H54 (cell line): ENCODE measurements at regions not wholly inside any gene's neighbourhood (a gene's known extent, or its start where the extent isn't known, plus 50 kb on each side); places are given as distances from the start of the nearest gene placed in this dataset.

Experiments used
- DNase-seq: peaks from one replicate; pipeline ENCODE4 v3.0.0; 2011; ENCODE audit warnings: low spot score, mixed read lengths; ENCODE audit not compliant: insufficient read length
- FAIRE-seq: peaks from 3 replicates; lab custom pipeline; 2011; peaks lifted over from hg19 to GRCh38; lab: Jason Lieb, UNC
- POLR2A ChIP-seq: IDR thresholded peaks from 2 replicates; pipeline ENCODE4 v1.6.1; 2011; ENCODE audit warnings: low read depth, mild to moderate bottlenecking, low read length

DNA sequence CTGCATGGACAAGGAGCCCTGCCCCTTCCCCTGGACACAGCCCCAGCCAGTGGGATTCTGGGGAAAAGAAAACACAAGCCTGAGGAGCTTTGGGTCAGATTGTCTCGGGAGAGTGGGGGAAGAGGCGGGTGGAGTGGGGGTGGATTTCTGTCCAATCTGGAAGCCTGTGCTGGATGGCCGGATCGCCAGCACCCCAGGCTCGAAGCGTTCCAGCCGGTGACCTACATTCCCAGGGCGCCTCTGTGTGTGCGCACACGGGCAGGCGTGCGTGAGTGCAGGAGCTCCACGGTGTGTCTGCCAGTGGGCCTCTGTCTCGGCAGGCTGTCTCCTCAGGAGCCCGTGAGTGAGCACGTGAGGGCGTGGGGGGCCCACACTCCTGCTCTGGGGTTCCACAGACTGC lies 74.3 kb upstream of the DAB2IP start:
- FAIRE-seq (no peak), DNase-seq (no peak)
- TF ChIP-seq POLR2A, result no peak

DNA sequence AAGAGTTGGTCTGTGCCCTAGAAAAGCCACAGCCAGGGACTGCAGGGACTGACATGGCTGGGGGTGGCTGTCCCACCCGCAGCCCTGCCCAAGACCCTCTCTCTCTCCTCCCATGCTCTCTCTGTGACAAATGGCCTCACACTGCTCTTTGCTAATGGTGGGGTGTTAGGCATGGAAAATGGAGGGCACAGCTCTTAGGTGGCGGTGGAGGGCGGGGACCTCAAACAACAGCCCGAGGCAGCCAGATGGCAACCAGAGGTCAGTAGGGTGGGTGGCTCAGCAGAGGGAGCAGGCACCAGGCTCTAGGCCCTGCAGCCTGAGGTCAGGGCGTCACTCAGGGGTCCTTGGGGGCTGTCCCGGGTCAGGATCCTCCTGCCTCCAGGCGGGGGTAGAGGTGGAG lies 73.9 kb upstream of the DAB2IP start:
- DNase-seq (no peak), FAIRE-seq (no peak)
- TF ChIP-seq POLR2A, result no peak

DNA sequence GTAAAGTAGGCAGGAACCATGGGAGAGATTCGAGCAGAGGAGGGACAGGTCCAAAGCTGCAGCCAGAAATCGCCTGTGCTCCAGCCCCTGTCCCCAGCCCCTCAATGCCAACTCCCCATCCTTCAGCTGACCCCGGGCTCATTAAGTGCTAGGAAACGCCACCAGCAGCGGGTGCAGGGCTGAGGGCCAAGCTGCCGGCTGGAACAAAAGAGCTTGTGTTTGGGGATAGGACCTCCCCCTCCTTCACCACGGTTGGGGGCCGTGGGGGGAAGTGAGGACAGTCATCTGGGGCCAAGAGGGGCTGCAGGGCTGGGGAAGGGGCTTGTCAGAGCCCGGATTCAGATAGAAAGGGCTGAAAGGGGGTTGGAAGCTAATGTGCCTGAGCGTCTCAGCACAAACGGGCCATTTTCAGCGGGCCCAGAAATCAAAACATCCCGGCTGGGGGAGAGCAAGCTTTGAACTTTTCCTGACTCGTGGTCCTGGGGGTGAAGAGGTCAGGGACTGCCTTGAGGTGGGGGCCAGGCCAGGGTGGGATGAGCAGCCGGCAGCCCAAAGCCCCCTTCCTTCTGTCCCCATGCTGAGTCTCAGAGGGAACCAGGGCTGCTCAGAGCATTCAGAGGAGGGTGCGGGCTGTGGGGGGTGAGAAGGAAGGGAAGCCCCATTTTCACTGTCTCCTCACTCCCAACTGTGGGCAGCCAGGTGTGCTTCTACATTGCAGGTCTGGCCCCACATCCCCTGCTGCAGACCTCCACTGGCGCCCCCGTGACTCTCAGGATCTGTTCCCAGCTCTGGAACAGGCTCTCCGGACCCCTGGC lies 69.4 kb upstream of the DAB2IP start:
- TF ChIP-seq POLR2A, result no peak
- no peak for FAIRE-seq

DNA sequence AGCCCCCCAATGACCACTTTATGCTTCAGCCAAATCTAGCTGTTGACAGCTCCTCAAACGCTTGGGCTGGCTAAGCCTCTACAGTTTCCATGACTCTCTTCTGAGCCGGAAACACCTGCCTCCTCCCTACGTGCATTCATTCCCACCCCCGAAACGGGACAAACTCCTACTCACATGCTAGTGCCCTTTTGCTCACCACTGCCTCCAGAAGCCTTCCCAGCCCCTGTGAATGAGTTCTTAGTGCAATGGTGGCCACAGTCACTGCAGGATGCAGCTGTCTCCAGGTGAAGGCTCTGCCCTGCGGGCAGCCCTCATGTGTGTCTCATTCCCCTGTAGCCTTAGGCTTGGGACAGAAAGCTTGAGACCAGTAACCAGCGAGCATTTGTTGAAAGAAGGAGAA lies 68.8 kb upstream of the DAB2IP start:
- DNase-seq (no peak), FAIRE-seq (no peak)
- no peak for TF ChIP-seq POLR2A

More for the DNA sequence above, 69.4 kb upstream of the DAB2IP start:
- DNase-seq, result no peak

DNA sequence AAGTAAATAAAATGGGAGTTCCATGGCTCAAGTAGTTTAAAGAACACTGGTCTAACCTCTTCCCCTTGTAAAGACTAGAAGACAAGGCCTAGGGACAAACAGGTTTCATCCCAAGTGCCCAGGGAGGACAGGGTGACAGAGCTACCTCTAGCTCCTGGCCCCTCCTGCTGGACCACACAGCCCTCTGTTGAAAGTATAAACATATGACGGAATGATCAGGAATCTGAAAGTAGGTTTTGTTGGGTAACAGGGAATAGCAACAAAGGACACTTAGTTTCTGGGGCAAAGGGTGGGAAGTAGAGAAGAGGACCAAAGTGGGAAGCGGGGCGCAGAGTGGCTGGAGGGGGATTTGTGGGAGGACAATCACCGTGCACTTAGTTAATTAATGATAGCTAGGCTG lies 67.0 kb upstream of the DAB2IP start:
- TF ChIP-seq POLR2A, result no peak
- FAIRE-seq, result no peak

DNA sequence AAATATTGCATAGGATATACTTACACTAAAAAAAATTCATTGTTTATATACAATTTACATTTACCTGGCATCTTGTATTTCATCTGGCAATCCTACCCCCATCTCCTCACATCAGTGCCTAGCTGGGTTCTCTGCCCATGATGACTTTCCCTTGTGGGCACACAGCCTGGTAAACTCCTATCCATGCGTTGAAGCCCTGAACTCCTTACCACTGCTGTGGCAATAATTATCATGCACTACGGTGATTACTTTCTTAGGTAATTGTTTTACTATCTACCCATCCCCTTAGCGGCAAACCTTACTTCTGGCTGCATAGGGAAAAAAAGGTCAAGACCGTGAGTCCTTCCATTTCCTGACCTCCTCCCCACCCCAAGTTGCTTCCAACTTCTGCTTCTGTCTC lies 63.6 kb upstream of the DAB2IP start:
- DNase-seq (no peak), FAIRE-seq (no peak)
- no peak for TF ChIP-seq POLR2A

More for the DNA sequence above, 67.0 kb upstream of the DAB2IP start:
- DNase-seq, result no peak

DNA sequence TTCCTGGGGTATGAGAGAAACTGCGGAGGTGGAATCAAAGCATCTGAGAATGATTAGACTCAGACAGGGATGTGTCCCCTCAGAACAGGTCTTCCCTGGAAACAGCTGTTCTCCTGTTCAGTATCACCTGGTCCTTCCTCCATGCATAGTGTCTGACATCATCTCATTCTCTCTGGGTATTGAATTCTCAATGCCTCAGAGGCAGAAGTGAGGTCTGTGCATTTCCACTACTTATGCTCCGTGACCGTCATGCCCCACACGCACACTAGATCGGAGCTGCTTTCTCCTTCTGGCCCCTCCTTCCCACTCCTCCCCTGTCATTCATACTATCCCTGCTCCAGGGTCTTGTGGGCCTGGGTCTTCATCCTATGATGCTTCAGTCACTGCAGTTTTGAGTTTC lies 61.4 kb upstream of the DAB2IP start:
- DNase-seq (no peak), FAIRE-seq (no peak)
- no peak for TF ChIP-seq POLR2A

DNA sequence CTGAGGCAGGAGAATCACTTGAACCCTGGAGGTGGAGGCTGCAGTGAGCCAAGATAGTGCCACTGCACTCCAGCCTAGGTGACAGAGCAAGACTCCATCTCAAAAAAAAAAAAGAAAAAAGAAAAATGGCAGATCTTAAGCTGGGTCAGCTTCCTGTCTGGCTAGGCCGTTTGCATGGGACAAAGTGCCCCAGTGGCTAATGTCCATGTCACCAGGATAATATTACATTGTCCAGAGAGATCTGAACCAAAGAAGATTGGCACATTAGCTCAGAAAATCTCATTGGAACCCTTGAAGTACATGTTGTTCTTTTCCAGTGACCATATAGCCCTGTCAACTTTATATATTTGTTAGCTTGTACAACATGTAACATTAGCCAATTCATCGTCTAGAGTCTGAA lies 59.2 kb upstream of the DAB2IP start:
- no peak for FAIRE-seq
- DNase-seq, result no peak
- TF ChIP-seq POLR2A, result no peak

DNA sequence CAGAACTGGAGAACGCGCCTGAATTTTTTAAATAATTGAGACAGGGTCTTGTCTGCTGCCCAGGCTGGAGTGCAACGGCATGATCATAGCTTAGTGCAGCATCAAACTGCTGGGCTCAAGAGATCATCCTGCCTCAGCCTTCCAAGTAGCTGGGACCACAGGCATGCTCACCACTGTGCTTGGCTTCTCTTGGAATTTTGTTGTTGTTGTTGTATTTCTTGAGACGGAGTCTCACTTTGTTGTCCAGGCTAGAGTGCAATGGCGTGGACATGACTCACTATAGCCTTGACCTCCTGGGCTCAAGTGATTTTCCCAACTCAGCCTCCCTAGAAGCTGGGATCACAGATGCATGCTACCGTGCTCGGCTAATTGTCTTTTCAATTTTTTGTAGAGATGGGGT lies 58.4 kb upstream of the DAB2IP start:
- FAIRE-seq, result no peak
- no peak for DNase-seq
- no peak for TF ChIP-seq POLR2A

DNA sequence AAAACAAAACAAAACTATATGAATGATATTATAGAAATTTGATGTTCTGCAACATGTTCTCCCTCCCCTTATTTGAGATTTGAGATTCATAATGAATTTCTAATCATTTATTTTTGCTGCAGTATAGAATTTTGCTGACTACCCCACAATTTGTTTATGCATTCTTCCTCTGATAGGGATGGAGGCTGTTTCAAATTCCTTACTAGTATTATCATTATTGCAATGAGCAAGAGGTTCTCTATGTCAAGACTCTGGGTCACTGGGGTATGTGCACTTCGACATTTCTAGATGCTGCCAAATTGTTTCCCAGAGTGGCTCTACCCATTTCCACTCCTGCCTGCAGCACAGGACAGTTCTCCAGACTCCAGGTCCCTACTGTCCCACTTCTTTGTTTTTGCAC lies 54.9 kb upstream of the DAB2IP start:
- no peak for TF ChIP-seq POLR2A
- DNase-seq, result no peak
- no peak for FAIRE-seq

DNA sequence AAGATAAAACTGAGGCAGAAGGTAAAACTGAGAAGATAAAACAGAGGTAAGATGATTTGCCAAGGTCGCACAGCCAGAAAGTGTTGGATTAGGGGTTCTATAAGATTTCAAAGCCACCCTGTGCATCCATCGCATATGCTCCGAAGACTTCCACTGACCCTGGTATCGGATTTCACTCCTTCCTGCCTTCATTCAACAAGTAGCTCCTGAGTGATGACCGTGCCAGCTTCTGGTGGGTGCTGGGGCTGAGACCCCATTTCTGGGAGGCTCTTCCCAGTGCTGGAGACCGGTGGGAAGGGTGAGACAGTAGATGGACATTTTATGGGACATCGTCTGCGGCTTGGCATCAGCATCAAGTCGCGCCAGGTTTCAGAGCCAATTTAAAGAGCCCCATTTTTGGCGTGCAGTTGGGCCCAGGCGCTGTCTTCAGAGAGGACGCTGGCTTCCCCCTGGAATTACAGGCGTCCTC lies 53.7 kb upstream of the DAB2IP start:
- no peak for DNase-seq
- FAIRE-seq, result no peak
- TF ChIP-seq POLR2A, result no peak

DNA sequence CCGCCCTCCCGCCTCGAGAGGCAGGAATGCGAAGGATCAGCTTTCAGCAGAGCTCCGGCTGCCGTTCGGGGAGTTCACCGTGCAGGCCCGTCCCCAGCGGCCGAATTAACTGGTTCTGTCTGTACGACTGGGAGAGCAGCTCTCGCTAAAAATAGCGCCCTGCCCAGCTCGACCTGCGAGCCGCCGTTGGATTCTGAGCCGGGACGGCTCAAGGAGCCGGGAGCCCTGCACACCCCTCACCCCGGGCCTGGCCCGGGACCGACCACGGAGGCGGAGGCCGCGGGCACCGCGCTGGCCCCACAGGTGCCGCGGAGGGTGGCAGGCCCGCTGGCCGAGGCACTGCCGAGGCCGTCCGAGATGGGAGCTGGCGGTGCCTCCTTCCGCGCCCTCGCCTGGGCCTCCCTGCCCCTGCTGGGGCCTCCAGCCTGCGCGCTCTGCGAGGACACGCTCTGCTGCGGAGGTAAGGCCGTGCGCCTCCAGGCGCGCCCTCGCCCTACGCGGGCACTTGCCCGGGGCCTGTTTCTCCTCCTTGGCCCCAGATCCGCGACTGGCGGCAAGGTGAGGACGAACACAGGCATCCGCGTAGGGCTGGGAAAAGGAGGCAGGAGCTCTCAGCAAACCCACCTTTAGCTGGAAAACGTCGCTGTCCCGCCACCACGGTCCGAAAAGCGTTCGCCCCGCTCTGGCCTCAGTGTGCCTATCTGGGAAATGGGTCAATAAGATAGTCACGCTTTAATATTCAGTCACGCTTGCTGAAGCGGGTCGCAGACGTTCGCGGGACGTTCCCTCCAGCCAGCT lies 53.1 kb upstream of the DAB2IP start:
- no peak for TF ChIP-seq POLR2A
- DNase-seq, result no peak
- no peak for FAIRE-seq

DNA sequence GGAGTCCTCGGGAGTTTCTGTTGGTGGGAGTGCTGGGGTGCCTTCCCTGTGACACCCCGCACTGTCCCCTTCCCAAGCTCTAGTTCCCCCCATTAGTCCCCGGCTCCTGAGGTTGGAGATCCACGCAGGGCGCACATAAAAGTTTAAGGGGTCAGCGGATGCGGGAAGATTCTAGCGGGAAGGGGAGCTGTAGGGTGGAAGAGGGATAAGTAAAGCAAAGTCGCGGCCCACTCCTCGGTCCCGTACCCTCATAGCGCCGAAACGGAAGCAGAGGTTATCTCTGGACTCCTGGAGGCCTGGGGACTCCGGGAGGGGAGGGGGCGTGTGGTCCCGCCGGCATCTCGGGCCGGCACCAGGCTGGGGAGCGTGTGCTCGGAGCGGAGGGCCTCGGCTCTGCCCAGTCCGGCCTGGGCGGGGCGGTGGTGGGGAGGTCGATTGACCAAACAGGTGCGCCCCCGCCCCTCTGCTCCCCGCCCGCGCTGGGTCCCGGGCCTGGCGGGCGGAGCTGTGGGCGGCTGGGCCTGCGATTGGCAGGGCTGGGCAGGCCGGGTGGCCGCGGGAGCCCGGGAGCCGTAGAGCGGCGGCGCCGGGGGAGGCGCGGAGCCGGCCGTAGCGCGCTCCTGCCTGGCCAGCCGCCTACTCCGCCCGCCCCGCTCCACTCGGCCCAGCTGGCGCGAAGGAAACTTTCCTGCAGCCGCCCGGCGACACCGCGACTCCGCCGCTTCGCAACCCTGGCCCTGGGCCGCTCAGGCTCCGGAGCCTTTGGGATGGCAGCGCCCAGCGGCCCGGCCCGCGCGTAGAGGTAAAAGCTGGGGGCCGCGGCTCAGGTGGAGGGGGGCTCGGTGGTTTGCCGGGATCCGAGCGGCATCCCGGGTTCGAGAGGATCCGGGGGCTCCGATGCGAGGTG lies 52.2 kb upstream of the DAB2IP start:
- TF ChIP-seq POLR2A, result no peak
- FAIRE-seq (no peak), DNase-seq (no peak)
